Neuron (in vitro differentiated cells): ENCODE measurements at regions not wholly inside any gene's neighbourhood (a gene's known extent, or its start where the extent isn't known, plus 50 kb on each side); places are given as distances from the start of the nearest gene placed in this dataset.

Experiments used
- H2AFZ ChIP-seq: one replicate; pipeline ENCODE4 v1.6.1; 2013; ENCODE audit warnings: low read depth, mild to moderate bottlenecking, inconsistent platforms, low read length, moderate library complexity
- H3K27me3 ChIP-seq: one replicate; pipeline ENCODE4 v1.6.1; 2013; ENCODE audit warnings: low read length; ENCODE audit not compliant: insufficient read depth
- H3K36me3 ChIP-seq: one replicate; pipeline ENCODE4 v1.6.1; 2013; ENCODE audit warnings: low read length; ENCODE audit not compliant: insufficient read depth
- H3K4me1 ChIP-seq: one replicate; pipeline ENCODE4 v1.6.1; 2013; ENCODE audit warnings: low read length; ENCODE audit not compliant: insufficient read depth
- H3K4me3 ChIP-seq: 2 replicates; pipeline ENCODE4 v1.5.1; 2013; ENCODE audit warnings: mild to moderate bottlenecking, low read length, moderate library complexity
- H3K9me3 ChIP-seq: one replicate; pipeline ENCODE4 v1.6.1; 2013; ENCODE audit warnings: low read length

DNA sequence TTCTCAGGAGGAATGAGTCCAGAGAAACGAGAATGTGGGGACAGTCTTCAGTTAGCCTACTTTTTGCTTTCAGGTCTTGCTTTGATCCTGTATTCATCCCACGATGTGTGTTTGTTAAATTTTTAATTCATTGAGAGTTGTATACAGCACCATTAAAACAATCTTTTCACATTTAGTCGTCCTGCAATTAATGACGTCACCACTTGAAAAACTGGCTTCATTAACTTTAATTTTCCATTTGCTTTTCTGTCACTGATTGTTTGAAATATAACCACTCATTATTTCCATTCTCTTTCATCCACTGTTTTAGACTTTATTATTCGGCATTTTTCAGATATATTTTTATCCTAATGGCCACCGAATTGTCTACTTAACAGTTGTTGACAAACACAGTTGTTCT is 146.9 kb downstream of the TFEC start:
- no peak overlapping the region for H3K4me3 ChIP-seq

DNA sequence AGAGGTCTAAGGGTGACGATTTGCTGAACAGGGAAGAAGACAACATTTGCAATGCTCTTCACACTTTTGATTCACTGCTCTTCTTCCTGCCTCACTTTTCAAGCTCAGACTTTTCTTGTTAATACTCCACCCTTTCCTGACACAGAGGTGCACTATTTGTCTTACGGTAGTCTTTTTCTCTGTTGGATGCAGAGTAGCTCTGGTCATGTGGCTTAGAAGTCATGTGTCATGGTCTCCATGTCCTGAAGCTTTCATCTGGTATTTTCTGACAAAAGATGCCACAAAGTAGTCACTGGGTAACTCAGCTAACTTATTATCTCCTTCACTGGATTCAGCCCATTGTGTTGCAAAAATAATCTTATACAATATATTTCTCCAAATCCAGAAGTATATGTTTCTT is 149.1 kb downstream of the TFEC start:
- H3K4me1 ChIP-seq, result peaks cover 6% of the 10 kb centered on the region
- no peaks in the 10 kb centered on the region for H3K36me3 ChIP-seq
- H3K4me3 ChIP-seq, result no peak overlapping the region
- peak overlapping the region; percentile 55 for H2AFZ ChIP-seq
- no peaks in the 10 kb centered on the region for H3K27me3 ChIP-seq
- no peaks in the 10 kb centered on the region for H3K9me3 ChIP-seq

More for the DNA sequence above, 146.9 kb downstream of the TFEC start:
- Histone ChIP-seq H3K9me3 (no peaks in the 10 kb centered on the region), H3K36me3 (no peaks in the 10 kb centered on the region), H3K27me3 (no peaks in the 10 kb centered on the region), H2AFZ (no peak overlapping the region), H3K4me1 (peaks cover 6% of the 10 kb centered on the region)

DNA sequence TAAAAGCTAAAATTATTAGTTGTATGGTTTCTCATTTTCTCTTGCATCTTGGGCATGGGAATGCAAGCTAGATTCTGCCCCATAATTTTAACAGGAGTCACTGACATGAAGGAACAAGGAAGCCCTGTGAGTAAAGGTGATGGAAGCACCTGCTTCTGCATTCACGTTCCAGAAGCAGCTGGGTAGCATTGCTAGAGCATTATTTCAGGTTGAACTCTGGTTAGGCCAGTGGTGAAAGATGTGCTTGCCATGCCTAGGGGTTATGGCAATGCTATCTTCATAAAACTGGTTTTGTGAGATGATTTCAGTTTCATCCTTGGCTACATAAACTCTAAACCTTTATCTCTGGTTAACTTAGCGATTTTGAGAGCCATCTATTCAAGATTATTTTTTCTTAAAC is 151.4 kb downstream of the TFEC start:
- Histone ChIP-seq H3K9me3 (no peaks in the 10 kb centered on the region), H3K36me3 (no peaks in the 10 kb centered on the region), H2AFZ (no peak overlapping the region), H3K27me3 (no peaks in the 10 kb centered on the region), H3K4me3 (no peak overlapping the region), H3K4me1 (peaks cover 6% of the 10 kb centered on the region)

GRCh38 chr7:115869801-115870200 is 160.8 kb downstream of the TFEC start:
- Histone ChIP-seq H3K9me3 (no peaks in the 10 kb centered on the region), H3K27me3 (no peaks in the 10 kb centered on the region), H2AFZ (no peak overlapping the region), H3K4me1 (no peaks in the 10 kb centered on the region), H3K36me3 (no peaks in the 10 kb centered on the region), H3K4me3 (no peak overlapping the region)

DNA sequence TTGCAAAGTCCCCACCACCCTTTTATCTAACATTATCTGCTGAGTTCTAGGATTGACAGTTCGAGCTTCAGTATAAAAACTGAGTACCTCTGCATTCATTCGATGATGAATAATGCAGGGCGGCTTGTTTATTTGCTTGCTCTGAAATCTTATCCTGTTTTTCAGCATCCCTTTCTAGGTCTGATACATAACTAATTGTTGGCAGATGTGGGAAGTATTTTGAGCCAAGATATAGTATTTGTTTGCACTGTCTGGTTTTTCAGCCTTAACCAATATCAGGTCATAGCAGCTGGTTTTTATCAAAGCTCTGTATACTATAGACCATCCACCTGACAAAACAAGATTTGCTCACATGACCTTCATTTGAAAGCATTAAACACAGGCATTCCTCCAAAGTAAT is 161.4 kb downstream of the TFEC start:
- Histone ChIP-seq H3K9me3 (no peaks in the 10 kb centered on the region), H3K27me3 (no peaks in the 10 kb centered on the region), H3K4me1 (no peaks in the 10 kb centered on the region), H3K4me3 (no peak overlapping the region), H3K36me3 (no peaks in the 10 kb centered on the region), H2AFZ (no peak overlapping the region)

DNA sequence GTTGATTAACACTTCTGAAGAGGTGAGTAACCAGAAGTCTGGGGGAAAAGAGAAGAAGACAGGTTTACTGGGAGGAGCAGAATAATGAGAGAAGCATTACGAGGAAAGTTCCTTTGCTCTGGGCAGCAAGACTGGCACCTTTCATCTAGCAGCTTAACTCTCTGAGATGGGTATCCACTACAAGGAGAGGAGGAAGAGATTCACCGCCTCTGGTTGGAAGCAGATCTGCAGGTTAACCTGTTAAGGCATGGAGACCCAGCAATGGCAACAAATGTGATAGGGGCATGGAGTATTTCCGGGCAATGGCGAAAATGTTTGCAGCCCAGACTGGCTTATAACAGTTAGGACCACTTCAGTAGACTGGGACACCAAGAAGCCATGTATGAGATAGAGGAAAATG is 162.2 kb downstream of the TFEC start:
- Histone ChIP-seq H3K4me1 (no peaks in the 10 kb centered on the region), H3K9me3 (no peaks in the 10 kb centered on the region), H3K27me3 (no peaks in the 10 kb centered on the region), H3K36me3 (no peaks in the 10 kb centered on the region), H2AFZ (no peak overlapping the region), H3K4me3 (no peak overlapping the region)

- Histone ChIP-seq H3K27me3 (no peaks in the 10 kb centered on the region), H3K36me3 (no peaks in the 10 kb centered on the region), H3K4me3 (no peak overlapping the region), H3K9me3 (no peaks in the 10 kb centered on the region), H2AFZ (no peak overlapping the region), H3K4me1 (no peaks in the 10 kb centered on the region)
Measured at GRCh38 chr7:115864082-115864481, 166.5 kb downstream of the TFEC start.

DNA sequence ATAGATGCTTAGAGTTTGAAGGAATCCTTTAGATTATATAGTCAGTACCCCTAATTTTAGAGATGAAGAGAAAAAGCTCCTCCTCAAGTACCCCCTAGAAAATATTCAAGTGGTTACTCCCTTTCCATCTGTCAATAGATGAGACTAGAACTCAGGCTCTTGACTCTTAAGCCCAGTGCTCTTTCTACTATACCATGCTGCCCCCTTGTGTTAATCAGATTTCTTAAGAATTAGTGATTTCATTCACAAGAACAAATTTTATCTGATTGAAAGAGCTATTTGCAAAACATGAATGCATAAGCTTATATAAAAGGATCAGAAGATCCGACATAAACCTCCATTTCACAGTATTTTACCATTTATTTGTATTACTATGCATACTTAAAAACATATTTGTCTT is 179.3 kb downstream of the TFEC start:
- Histone ChIP-seq H3K4me1 (peaks cover 2% of the 10 kb centered on the region), H3K36me3 (no peaks in the 10 kb centered on the region), H3K4me3 (no peak overlapping the region), H3K27me3 (no peaks in the 10 kb centered on the region), H2AFZ (no peak overlapping the region), H3K9me3 (no peaks in the 10 kb centered on the region)

DNA sequence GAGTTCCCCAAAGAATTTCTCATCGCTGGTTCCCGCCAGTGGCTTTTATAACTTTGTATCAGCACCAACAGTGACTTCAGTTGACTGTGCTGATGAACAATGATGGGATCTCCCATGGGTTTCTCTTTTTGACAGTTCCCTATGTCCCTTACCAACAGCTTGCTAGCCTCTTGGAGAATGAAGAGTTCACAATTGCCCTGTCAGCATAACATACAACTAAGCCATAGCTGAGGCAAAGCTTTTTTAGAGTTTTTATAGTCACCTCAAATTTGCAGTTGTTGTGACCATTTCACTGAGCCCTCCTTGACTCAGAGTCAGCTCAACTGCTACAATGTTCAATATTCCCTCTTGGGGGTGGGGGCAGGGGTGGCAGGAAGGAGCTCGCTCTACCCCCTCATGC is 179.8 kb downstream of the TFEC start:
- Histone ChIP-seq H3K4me1 (peaks cover 2% of the 10 kb centered on the region), H3K27me3 (no peaks in the 10 kb centered on the region), H3K4me3 (no peak overlapping the region)

GRCh38 chr7:115844857-115845256 is 185.7 kb downstream of the TFEC start:
- Histone ChIP-seq H3K27me3 (no peaks in the 10 kb centered on the region), H2AFZ (no peak overlapping the region), H3K9me3 (no peaks in the 10 kb centered on the region), H3K4me3 (no peak overlapping the region), H3K36me3 (no peaks in the 10 kb centered on the region), H3K4me1 (peaks cover 2% of the 10 kb centered on the region)

More for the DNA sequence above, 179.8 kb downstream of the TFEC start:
- Histone ChIP-seq H3K36me3 (no peaks in the 10 kb centered on the region), H2AFZ (no peak overlapping the region), H3K9me3 (no peaks in the 10 kb centered on the region)

DNA sequence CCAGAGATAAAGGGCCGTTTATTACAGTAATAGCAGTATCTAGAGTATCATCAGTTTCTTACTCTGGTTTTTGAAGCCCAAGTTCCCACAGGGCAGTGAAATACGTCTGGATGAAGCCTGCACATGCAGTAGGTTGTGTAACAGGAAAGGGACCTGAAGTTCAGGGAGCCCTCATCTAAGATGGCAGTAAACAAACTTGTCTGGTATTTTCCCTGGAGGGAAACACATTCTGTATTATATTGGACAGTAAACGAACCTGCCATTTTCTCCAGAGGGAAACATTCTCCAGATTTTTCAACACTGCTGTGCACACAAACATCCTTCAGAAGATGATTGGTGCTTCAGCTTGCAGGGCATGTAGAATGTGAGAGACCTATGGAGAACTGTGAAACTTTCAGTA is 189.9 kb downstream of the TFEC start:
- no peak overlapping the region for H3K4me3 ChIP-seq
- no peak overlapping the region for H2AFZ ChIP-seq
- H3K9me3 ChIP-seq, result no peaks in the 10 kb centered on the region
- no peaks in the 10 kb centered on the region for H3K27me3 ChIP-seq
- H3K36me3 ChIP-seq, result no peaks in the 10 kb centered on the region
- no peaks in the 10 kb centered on the region for H3K4me1 ChIP-seq

DNA sequence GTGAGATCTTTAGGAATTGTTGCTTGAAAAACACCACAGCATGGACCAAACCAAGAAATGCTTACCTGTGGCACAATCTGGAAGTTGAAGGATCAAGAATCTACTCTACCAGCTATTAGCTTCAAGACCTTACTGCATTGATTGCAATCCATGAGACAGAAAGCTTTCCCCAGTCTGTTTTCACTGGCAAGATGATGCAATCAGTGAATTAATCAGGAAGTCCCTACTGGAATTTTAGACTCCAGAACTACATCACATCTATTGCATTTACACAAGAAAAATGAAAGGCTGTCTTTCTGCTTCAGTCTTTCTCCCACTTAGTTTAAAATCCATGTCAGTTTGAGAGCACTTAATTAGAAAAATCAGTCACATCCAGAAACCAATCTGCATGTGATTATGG is 191.7 kb downstream of the TFEC start:
- no peaks in the 10 kb centered on the region for H3K36me3 ChIP-seq
- H3K27me3 ChIP-seq, result no peaks in the 10 kb centered on the region
- H3K9me3 ChIP-seq, result no peaks in the 10 kb centered on the region
- no peak overlapping the region for H2AFZ ChIP-seq
- H3K4me1 ChIP-seq, result no peaks in the 10 kb centered on the region
- H3K4me3 ChIP-seq, result no peak overlapping the region

DNA sequence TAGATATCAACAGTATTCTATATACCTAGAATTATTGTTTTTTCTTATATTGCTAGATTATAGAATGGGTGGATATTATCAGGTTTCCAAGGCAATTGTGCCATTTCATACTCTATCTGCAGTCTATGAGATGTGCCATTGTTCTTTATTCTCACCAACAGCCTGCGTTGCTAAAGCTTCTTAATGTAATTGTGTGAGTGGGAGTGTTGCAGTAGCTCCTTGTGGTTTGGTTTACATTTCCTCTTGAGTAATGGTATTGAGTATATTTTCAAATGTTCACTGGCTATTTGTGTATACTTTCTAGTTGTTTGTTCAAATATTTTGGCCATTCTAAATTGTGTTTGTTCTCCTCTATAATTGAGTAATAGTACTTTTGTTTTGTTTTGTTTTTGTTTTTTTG is 199.2 kb downstream of the TFEC start:
- no peak overlapping the region for H3K4me3 ChIP-seq
- H2AFZ ChIP-seq, result no peak overlapping the region
- no peaks in the 10 kb centered on the region for H3K36me3 ChIP-seq
- H3K9me3 ChIP-seq, result no peaks in the 10 kb centered on the region
- H3K27me3 ChIP-seq, result no peaks in the 10 kb centered on the region
- no peaks in the 10 kb centered on the region for H3K4me1 ChIP-seq

GRCh38 chr7:115827305-115828045 is 203.1 kb downstream of the TFEC start:
- no peaks in the 10 kb centered on the region for H3K9me3 ChIP-seq
- H3K36me3 ChIP-seq, result no peaks in the 10 kb centered on the region
- peaks cover 2% of the 10 kb centered on the region for H3K4me1 ChIP-seq
- H3K27me3 ChIP-seq, result no peaks in the 10 kb centered on the region
- no peak overlapping the region for H2AFZ ChIP-seq
- no peak overlapping the region for H3K4me3 ChIP-seq
